GM12865 (cell line): ENCODE measurements at regions not wholly inside any gene's neighbourhood (a gene's known extent, or its start where the extent isn't known, plus 50 kb on each side); places are given as distances from the start of the nearest gene placed in this dataset.
"Not testable (repeated sequence)": the region's sequence is repeated elsewhere in the genome, so short reads cannot be mapped to it uniquely, and the experiment has no call there.

Source experiments
- DNase-seq: peaks from one replicate; pipeline ENCODE4 v3.0.0; 2010; ENCODE audit warnings: low read depth
- H3K4me3 ChIP-seq: 2 replicates; pipeline ENCODE4 v1.5.1; 2011; ENCODE audit warnings: mild to moderate bottlenecking, low read depth, low read length, control low read depth
- CTCF ChIP-seq: IDR thresholded peaks from 2 replicates; pipeline ENCODE4 v1.5.1; 2011; ENCODE audit warnings: low read length, control low read depth, low read depth, inconsistent platforms; ENCODE audit not compliant: insufficient read depth; ENCODE audit errors: missing control alignments

DNA sequence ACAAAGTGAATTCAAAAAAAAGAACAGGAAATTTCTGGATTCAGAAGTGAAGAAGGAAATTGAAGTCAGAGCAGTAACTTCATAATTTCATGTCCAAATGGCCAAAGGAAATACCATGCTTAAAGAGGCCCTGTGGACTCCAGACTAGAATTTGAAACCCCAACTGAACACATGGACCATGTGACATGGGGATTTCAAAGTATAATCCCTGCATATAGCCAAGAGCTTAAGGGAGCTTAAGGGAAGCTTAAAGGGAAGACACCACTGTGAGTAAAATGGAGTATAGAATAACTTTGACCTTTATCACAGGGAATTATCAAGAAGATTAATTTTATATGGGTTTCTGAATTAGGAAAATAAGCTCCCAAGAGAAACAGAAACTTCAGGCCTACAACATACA is 241.8 kb upstream of the POGK start:
- H3K4me3 ChIP-seq, result no peak overlapping the region
- no peak for TF ChIP-seq CTCF
- DNase-seq, result no peak

DNA sequence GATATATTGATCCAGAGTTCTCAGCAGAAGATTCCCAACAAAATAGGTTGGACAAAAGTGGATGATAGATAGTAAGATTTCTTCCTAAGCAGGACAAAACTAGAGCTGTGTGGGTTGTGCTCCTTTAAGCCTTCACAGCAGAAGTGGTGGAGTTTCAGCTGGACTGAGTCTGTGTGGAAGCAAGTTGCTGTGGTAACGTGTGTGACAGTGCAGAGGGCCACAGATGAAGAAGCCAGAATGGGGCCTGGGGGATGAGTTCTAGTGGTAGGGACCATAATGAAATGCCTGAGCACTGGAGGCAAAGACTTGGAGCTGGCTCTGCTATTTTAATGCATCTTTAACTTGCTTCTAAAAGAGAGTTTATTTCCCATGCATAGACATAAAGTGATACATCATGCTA is 238.7 kb upstream of the POGK start:
- no peak for DNase-seq
- no peak overlapping the region for H3K4me3 ChIP-seq
- TF ChIP-seq CTCF, result no peak

- DNase-seq, result no peak
- TF ChIP-seq CTCF, result no peak
- no peak overlapping the region for H3K4me3 ChIP-seq
These were observed 237.5 kb upstream of the POGK start for GRCh38 chr1:166601650-166602278.

- DNase-seq, H3K4me3 ChIP-seq: not testable (repeated sequence)
These were observed 236.5 kb upstream of the POGK start for GRCh38 chr1:166602801-166603200.

GRCh38 chr1:166603296-166603695 is 236.0 kb upstream of the POGK start:
- no peak for DNase-seq
- TF ChIP-seq CTCF, result no peak
- no peak overlapping the region for H3K4me3 ChIP-seq

DNA sequence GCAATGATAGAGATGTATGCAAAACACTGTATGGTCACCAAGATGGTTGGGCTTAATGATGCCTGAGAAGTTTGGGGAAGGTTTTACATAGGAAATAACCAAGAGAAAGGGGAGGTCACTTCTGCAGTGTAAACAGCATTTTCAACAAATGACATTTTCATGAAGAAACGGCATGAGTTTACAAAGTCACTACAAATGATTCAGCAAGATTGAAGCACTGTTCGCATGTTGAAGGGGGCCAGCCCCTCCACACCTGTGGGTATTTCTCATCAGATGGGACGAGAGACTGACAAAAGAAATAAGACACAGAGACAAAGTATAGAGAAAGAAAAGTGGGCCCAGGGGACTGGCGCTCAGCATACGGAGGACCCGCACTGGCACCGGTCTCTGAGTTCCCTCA is 234.1 kb upstream of the POGK start:
- DNase-seq, result no peak
- H3K4me3 ChIP-seq, result no peak overlapping the region
- TF ChIP-seq CTCF, result no peak

DNA sequence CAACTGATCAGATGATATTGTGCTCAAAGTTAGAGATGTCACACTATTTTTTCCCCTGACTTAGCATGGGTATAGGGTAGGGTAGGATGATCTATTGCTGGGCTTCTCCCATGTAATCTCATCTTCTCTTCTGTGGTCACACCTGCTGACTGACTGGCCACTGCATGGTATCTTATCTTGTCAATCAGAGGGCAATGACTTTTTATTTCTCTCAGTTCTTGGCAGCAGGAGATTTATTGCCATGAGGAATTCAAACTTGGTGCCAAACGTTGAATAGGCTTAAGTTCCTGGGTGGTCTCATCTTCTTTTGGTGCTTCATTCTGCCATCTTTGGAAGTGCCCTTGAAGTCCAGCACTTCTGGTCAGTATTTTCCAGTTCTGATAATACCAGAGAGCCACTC is 226.4 kb upstream of the POGK start:
- no peak for TF ChIP-seq CTCF
- no peak overlapping the region for H3K4me3 ChIP-seq
- no peak for DNase-seq

- no peak for DNase-seq
- no peak for TF ChIP-seq CTCF
- no peak overlapping the region for H3K4me3 ChIP-seq
These were observed 223.1 kb upstream of the POGK start for GRCh38 chr1:166616206-166616605.
